Jurkat, Clone E6-1 (cell line): ENCODE measurements at regions not wholly inside any gene's neighbourhood (a gene's known extent, or its start where the extent isn't known, plus 50 kb on each side); places are given as distances from the start of the nearest gene placed in this dataset.
"Not testable (repeated sequence)": the region's sequence is repeated elsewhere in the genome, so short reads cannot be mapped to it uniquely, and the experiment has no call there.

Source experiments
- DNase-seq: peaks from one replicate; pipeline ENCODE4 v3.0.0-alpha.2; 2011; ENCODE audit warnings: low read depth, low spot score
- H3K4me3 ChIP-seq: 2 replicates; pipeline ENCODE4 v1.5.1; 2011; ENCODE audit warnings: mild to moderate bottlenecking, low read length, control low read depth, moderate library complexity

- not testable (repeated sequence) for DNase-seq, H3K4me3 ChIP-seq
Observed at GRCh38 chr9:105010089-105010488, 82.1 kb upstream of the ABCA1 start.

GRCh38 chr9:105021917-105022316 lies 94.0 kb upstream of the ABCA1 start:
- no peak overlapping the region for H3K4me3 ChIP-seq
- DNase-seq = no peak

GRCh38 chr9:105022545-105022944 lies 94.6 kb upstream of the ABCA1 start:
- not testable (repeated sequence) for H3K4me3 ChIP-seq, DNase-seq

GRCh38 chr9:105023788-105024187 lies 95.8 kb upstream of the ABCA1 start:
- no peak overlapping the region for H3K4me3 ChIP-seq
- no peak for DNase-seq

DNA sequence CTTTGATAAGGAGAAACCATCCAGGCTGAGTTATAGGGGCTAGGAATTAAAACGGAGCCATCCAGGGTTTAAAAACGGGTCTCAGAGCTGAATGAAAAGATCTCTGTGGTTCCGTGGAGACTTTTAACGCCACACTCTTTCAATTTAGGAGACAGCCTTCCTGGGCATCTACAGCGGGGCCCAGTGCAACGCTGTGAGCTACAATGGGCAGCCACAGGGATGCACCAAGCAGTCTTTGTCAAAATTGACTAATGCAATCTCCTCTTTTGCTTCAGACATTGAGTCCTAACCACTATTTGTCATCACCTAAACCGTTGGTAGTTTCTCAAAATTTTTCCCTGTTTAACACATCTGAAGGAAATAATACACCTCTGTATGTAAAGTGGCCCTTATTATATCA lies 96.6 kb upstream of the ABCA1 start:
- no peak overlapping the region for H3K4me3 ChIP-seq
- no peak for DNase-seq

GRCh38 chr9:105026451-105026850 lies 98.5 kb upstream of the ABCA1 start:
- H3K4me3 ChIP-seq = no peak overlapping the region
- DNase-seq = no peak

DNA sequence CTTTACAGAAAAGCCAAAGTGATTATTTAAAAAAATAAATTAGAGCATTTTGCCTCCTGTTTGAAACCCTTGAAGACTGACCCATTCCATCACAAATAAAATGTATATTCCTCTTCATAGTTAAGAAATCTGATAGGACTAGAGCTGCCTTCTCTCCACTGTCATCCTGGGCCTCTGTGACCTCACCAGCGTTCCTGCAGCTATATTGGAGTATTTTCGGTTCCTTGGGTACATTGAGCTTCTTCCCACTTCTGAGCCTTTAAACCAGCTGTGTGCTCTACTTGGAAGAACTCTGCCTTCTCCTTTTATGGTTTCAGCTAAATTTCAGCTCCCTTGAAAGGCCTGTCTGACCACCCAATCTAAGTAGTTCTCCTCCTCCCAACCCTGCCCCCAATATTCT lies 99.1 kb upstream of the ABCA1 start:
- DNase-seq = no peak
- no peak overlapping the region for H3K4me3 ChIP-seq

DNA sequence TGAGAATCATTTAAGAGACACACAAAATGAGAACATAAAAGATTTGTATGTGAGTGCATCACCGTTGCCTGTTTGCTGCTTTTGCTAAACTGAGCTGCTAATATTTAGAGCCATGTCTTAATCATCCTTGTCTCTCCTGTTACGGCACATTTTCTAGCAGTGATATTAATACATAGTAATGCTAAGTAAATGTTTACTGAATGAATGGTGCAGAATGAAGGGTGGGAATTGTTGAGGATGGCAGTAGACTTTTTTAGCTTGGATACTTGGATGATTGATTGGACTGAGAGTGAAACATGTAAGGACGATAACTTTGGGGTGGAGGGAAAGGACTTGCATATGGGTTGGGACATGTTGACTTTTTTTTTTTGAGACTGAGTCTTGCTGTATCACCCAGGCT lies 102.3 kb upstream of the ABCA1 start:
- no peak overlapping the region for H3K4me3 ChIP-seq
- no peak for DNase-seq

DNA sequence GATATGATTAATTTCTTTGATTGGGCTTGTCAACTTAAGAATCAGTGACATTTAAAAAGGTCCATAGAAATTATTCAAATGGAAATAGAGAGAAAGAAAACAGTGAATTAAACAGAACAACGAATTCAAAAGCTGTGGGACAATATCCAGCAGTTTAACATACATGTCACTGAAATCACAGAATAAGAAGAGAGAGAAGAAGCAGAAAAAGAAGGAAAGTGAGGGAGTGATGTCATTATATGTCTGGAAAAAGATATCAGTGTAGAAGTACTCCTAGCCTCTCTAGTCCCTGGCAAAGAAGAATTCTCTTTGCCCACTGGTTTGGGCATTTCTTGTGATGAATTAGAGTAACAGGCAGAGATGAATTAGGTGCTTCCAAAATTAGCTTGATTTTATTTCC lies 109.2 kb upstream of the ABCA1 start:
- no peak for DNase-seq
- H3K4me3 ChIP-seq = no peak overlapping the region

DNA sequence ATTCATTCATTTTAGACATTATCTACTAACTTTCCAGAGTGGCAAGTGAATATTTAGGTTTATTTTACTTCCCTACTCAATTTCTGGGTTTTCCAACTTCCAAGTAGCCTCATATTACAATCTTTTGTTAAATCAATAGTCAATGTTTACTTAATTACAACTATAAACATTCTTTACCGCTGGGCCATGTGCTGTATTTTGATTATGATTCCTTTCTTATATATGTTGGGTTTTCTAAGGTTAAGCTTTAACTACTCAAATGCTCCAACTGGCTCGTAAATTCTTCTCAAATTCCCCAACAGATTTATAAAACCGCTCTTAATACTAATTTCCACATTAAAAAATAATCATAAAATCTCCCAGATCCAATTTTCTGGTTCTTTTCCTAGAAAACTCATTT lies 110.1 kb upstream of the ABCA1 start:
- no peak overlapping the region for H3K4me3 ChIP-seq
- no peak for DNase-seq

DNA sequence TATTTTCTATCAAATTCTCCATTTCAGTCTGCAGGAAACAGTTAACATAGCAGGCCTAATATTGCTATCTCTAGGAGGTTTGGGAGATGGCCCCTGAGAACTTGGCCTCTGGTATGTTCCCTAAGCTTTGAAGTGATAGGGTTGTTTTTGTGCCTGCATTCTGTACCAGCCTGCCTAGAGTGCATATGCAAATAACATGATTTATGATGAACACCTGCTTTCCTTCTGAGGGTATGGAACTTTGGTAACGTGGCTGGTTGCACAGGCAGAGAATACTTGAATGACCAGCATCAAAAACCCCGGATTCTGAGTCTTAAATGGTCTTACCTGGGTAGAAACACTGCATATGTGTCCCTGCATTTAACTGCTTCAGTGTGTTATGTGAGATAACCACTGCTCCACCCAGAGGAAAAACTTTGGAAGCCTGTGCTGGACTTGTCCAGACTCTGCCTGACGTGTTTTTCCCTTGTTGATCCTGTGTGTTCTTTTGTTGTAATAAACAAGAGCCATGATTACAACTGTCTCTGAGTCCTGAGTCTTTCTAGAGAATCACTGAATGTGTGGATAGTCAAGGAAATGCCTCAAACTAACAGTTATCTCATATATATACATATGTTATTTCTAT lies 111.3 kb upstream of the ABCA1 start:
- DNase-seq = no peak
- H3K4me3 ChIP-seq = no peak overlapping the region

GRCh38 chr9:105043370-105043936 lies 115.5 kb upstream of the ABCA1 start:
- no peak for DNase-seq
- H3K4me3 ChIP-seq = no peak overlapping the region

DNA sequence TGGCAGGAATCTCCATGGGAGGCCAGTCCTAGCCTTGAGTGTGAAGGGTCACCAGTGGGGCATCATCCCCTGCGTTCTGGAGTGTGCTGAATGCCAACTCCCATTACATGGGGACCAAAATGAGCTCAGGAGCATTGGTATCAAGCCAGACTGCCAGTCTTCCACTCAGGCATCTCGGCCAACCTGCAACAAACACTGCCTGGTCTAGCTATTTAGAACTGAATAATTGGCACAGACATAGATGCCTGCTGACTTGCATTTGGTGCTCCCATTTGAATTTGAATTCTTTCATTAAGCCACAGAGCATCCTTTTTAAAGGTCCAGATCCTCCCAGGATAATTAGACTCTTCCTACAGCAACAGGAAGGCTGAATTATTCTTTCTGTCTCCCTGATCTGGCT lies 116.6 kb upstream of the ABCA1 start:
- DNase-seq = no peak

DNA sequence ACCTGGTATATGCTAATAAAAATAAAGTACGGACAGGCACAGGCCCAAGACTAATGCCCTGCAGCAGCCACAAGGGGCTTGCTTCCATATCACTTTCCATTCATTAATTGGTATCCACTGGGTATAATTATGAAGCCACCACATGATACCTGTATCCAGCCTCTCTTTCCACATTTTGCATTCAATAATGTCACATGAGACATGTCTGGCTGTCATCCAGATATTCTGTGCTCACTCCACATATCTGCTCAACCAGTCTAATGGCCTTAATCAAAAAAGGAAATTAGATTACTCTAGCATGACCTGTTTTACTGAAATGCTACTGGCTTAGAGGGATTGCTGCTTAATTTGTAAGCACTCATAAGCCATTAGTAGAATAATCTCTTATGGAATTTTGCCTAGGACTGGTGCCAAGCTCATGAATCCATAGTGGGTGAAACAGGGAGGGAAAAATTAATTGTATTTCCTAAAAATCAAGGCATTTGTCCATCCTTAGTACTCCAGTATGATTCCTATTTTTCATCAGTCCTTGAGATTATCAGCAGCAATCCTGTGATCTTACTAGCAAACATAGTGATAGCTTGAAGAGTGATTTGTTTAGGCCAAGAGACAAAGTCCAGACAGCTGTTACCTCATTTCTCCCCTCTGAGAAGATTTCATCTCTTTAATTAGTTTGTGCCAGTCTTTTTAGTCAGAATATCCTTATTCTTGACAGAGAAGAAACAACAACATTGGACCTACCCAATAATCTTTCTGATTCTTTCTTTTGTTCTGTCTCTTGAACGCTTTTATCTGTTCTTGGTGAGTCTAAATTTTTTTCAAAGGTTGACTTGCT lies 119.2 kb upstream of the ABCA1 start:
- no peak for DNase-seq

More for the DNA sequence above, 116.6 kb upstream of the ABCA1 start:
- H3K4me3 ChIP-seq = no peak overlapping the region

DNA sequence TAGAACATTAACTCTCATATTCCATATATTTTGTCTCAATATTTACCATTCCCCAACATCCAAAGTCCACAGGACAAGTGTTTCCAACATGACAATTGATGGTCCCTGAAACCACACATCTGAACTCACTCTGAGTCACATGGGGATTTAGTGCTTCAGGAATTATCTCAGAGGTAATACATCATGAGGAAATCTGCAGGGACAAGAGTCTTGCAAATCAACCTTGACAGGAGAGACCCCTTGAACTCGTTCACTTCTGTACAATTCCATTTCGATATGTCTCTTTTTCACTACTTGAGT lies 119.7 kb upstream of the ABCA1 start:
- no peak for DNase-seq
- no peak overlapping the region for H3K4me3 ChIP-seq

More for the DNA sequence above, 119.2 kb upstream of the ABCA1 start:
- no peak overlapping the region for H3K4me3 ChIP-seq

DNA sequence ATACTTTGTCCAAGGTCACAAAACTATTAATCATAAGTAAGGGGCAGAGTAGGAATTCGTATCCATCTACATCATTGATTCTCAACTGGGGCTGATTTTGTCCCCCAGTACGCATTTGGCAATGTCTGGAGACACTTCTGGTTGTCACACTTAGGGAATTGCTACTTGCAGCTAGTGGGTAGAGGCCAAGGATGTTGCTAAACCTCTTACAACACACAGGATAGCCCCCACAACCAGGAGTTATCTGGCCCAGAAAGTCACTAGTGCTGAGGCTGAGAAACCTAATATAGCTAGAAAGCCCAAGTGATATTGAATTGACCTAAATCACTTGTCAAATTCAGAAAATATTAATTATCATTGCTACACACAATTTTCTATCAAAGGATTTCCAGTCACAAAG lies 120.4 kb upstream of the ABCA1 start:
- no peak for DNase-seq
- no peak overlapping the region for H3K4me3 ChIP-seq

DNA sequence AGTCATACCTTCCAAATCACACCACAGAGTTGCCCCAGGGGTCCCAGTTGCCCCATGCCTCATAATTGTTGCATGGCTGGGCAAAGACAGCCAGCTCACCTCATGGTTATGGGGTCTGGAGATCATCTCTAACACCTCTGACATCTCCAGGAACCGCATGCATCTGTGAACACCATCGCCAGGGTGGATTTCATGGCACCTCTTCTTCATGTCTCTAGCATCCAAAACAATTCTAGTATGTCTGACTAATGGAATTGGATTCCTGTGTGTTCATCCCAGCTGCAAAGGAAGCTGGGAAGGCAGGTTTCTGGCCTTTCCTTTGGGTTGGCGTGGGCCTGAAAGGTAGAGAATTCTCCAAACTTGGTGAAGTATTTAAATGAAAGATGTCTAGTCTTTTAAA lies 122.3 kb upstream of the ABCA1 start:
- no peak for DNase-seq
- H3K4me3 ChIP-seq = no peak overlapping the region

DNA sequence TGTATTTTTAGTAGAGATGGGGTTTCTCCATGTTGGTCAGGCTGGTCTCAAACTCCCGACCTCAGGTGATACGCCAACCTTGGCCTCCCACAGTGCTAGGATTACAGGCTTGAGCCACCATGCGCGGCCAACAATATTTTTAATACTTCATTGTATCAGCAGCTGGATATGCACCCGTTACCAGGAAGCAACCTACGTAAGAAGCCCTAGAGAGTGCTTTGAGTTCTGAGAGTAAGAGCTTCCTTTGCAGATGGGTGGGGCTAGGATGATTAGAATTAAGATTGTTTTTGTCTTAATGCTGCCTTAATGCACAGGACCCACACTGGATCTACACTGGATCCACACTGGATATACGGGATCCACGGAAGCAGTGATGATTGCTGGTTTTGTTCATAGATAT lies 123.9 kb upstream of the ABCA1 start:
- peak; percentile 32 for DNase-seq
- H3K4me3 ChIP-seq = no peak overlapping the region

- no peak for DNase-seq
- no peak overlapping the region for H3K4me3 ChIP-seq
Observed at GRCh38 chr9:105052346-105052745, 124.4 kb upstream of the ABCA1 start.

GRCh38 chr9:105053209-105053652 lies 125.3 kb upstream of the ABCA1 start:
- DNase-seq = no peak
- H3K4me3 ChIP-seq = no peak overlapping the region

- no peak overlapping the region for H3K4me3 ChIP-seq
- no peak for DNase-seq
Observed at GRCh38 chr9:105054491-105054890, 126.5 kb upstream of the ABCA1 start.
